KMS-11 (cell line): ENCODE measurements at regions not wholly inside any gene's neighbourhood (a gene's known extent, or its start where the extent isn't known, plus 50 kb on each side); places are given as distances from the start of the nearest gene placed in this dataset.

ENCODE experiments used
- H2AFZ ChIP-seq: fragments of 200-600 bp; sonication (generic); 2 replicates; pipeline ENCODE4 v1.6.1; 2016; ENCODE audit warnings: antibody characterized with exemption, mixed run types, low read depth
- H3K27ac ChIP-seq: fragments of 200-600 bp; sonication (generic); 2 replicates; pipeline ENCODE4 v1.6.1; 2016; ENCODE audit warnings: mild to moderate bottlenecking, mixed run types
- H3K27me3 ChIP-seq: fragments of 200-600 bp; sonication (generic); 2 replicates; pipeline ENCODE4 v1.6.1; 2017; ENCODE audit warnings: mild to moderate bottlenecking, low read depth, mixed run types, moderate library complexity; ENCODE audit not compliant: insufficient read depth
- H3K36me3 ChIP-seq: fragments of 200-600 bp; sonication (generic); 2 replicates; pipeline ENCODE4 v1.6.1; 2017; ENCODE audit warnings: mild to moderate bottlenecking, mixed run types; ENCODE audit not compliant: insufficient read depth
- H3K4me1 ChIP-seq: fragments of 200-600 bp; sonication (generic); 2 replicates; pipeline ENCODE4 v1.6.1; 2016; ENCODE audit warnings: mild to moderate bottlenecking, low read depth, mixed run types; ENCODE audit not compliant: poor library complexity, severe bottlenecking
- H3K4me2 ChIP-seq: fragments of 200-600 bp; sonication (generic); 2 replicates; pipeline ENCODE4 v1.7.0; 2016; ENCODE audit warnings: mild to moderate bottlenecking, mixed run types
- H3K4me3 ChIP-seq: fragments of 200-600 bp; sonication (generic); IDR thresholded peaks from 2 replicates; pipeline ENCODE4 v1.6.1; 2017; ENCODE audit warnings: low read depth, low read length, mixed read lengths; ENCODE audit not compliant: insufficient read depth
- H3K79me2 ChIP-seq: fragments of 200-600 bp; sonication (generic); 2 replicates; pipeline ENCODE4 v1.6.1; 2016; ENCODE audit warnings: low read depth, mixed run types; ENCODE audit not compliant: insufficient read depth
- H3K9ac ChIP-seq: fragments of 200-600 bp; sonication (generic); 2 replicates; pipeline ENCODE4 v1.6.1; 2016; ENCODE audit warnings: mild to moderate bottlenecking, mixed run types
- H4K20me1 ChIP-seq: fragments of 200-600 bp; sonication (generic); 2 replicates; pipeline ENCODE4 v1.6.1; 2016; ENCODE audit warnings: mild to moderate bottlenecking, mixed run types; ENCODE audit not compliant: insufficient read depth
- CTCF ChIP-seq: fragments of 200-600 bp; sonication (generic); conservative IDR thresholded peaks from 2 replicates; pipeline ENCODE4 v1.6.1; 2017; ENCODE audit warnings: low read depth, mild to moderate bottlenecking, antibody characterized with exemption, low read length, moderate library complexity, mixed read lengths

GRCh38 chr4:43331226-43332051 is 438.9 kb downstream of the GRXCR1 start:
- Histone ChIP-seq H4K20me1 (no peaks in the 10 kb centered on the region), H3K27ac (no peak overlapping the region), H3K36me3 (no peaks in the 10 kb centered on the region), H3K79me2 (no peaks in the 10 kb centered on the region), H3K4me3 (no peak overlapping the region), H3K4me2 (no peak overlapping the region), H3K27me3 (no peaks in the 10 kb centered on the region), H3K9ac (no peak overlapping the region), H3K4me1 (no peaks in the 10 kb centered on the region), H2AFZ (no peak overlapping the region)
- no peak for TF ChIP-seq CTCF

- H3K4me3 ChIP-seq = no peak overlapping the region
- no peak overlapping the region for H3K4me2 ChIP-seq
- H3K27ac ChIP-seq = no peak overlapping the region
- no peaks in the 10 kb centered on the region for H4K20me1 ChIP-seq
- H3K27me3 ChIP-seq = no peaks in the 10 kb centered on the region
- H3K4me1 ChIP-seq = no peaks in the 10 kb centered on the region
- H3K9ac ChIP-seq = no peak overlapping the region
- H3K36me3 ChIP-seq = no peaks in the 10 kb centered on the region
- no peak overlapping the region for H2AFZ ChIP-seq
- H3K79me2 ChIP-seq = no peaks in the 10 kb centered on the region
- no peak for TF ChIP-seq CTCF
Measured at GRCh38 chr4:43332052-43332425, 439.5 kb downstream of the GRXCR1 start.

GRCh38 chr4:43337707-43338106 is 445.2 kb downstream of the GRXCR1 start:
- Histone ChIP-seq H3K4me1 (no peaks in the 10 kb centered on the region), H3K4me2 (no peak overlapping the region), H4K20me1 (no peaks in the 10 kb centered on the region), H3K27ac (no peak overlapping the region), H3K9ac (no peak overlapping the region), H3K36me3 (no peaks in the 10 kb centered on the region), H2AFZ (no peak overlapping the region), H3K27me3 (no peaks in the 10 kb centered on the region), H3K79me2 (no peaks in the 10 kb centered on the region), H3K4me3 (no peak overlapping the region)
- TF ChIP-seq CTCF = no peak

- H3K4me2 ChIP-seq = no peak overlapping the region
- H3K36me3 ChIP-seq = no peaks in the 10 kb centered on the region
- H3K9ac ChIP-seq = no peak overlapping the region
- no peak overlapping the region for H3K27ac ChIP-seq
- no peaks in the 10 kb centered on the region for H3K79me2 ChIP-seq
- no peaks in the 10 kb centered on the region for H3K27me3 ChIP-seq
- no peak overlapping the region for H2AFZ ChIP-seq
- no peak overlapping the region for H3K4me3 ChIP-seq
- no peak for TF ChIP-seq CTCF
- H3K4me1 ChIP-seq = no peaks in the 10 kb centered on the region
- no peaks in the 10 kb centered on the region for H4K20me1 ChIP-seq
Measured at GRCh38 chr4:43339435-43339834, 446.9 kb downstream of the GRXCR1 start.
